GM12878 (cell line): ENCODE measurements at regions not wholly inside any gene's neighbourhood (a gene's known extent, or its start where the extent isn't known, plus 50 kb on each side); places are given as distances from the start of the nearest gene placed in this dataset.

Source experiments
- ATAC-seq: fragments of 200-7000 bp; cut with Tn5 transposase; 3 replicates; pipeline ENCODE4 v1.9.1; 2020; ENCODE audit warnings: mild to moderate bottlenecking, moderate library complexity
- BruUV-seq: library from RNA; stranded (reverse); fragments of 400-500 nt; replicated peaks from 2 replicates; lab custom pipeline; 2021; lab: Mats Ljungman, UMichigan
- CTCF ChIA-PET: fragments of 300-600 bp; sonication (Branson Sonifier 250); formaldehyde crosslinking; extraction: SDS; loops from one replicate; lab custom pipeline; 2021; ENCODE audit warnings: inconsistent platforms; lab: Yijun Ruan, JAX
- POLR2A ChIA-PET: fragments of 350-600 bp; formaldehyde crosslinking; extraction: SDS; loops from one replicate; lab custom pipeline; 2021; ENCODE audit warnings: inconsistent platforms; lab: Charles Lee
- RAD21 ChIA-PET: fragments of 300-600 bp; sonication (Branson Sonifier 250); formaldehyde crosslinking; loops from one replicate; lab custom pipeline; 2023; ENCODE audit warnings: antibody characterized with exemption; ENCODE audit not compliant: unreplicated experiment; lab: Charles Lee
- SMC1A ChIA-PET: fragments of 300-600 bp; sonication (Branson Sonifier 250); formaldehyde crosslinking; loops from one replicate; lab custom pipeline; 2023; ENCODE audit not compliant: unreplicated experiment, uncharacterized antibody; lab: Charles Lee
- DNase-seq: peaks from one replicate; pipeline ENCODE4 v3.0.0-alpha.2; 2011; ENCODE audit warnings: low read depth, low spot score
- FAIRE-seq: peaks from 3 replicates; lab custom pipeline; 2011; peaks lifted over from hg19 to GRCh38; lab: Jason Lieb, UNC
- H2AFZ ChIP-seq: 2 replicates; pipeline ENCODE4 v1.6.0; 2011; ENCODE audit warnings: low read depth, low read length, control low read depth; ENCODE audit not compliant: control insufficient read depth
- H3K27ac ChIP-seq: 2 replicates; pipeline ENCODE4 v1.5.1; 2011; ENCODE audit warnings: control low read depth; ENCODE audit not compliant: control insufficient read depth, insufficient read depth
- H3K27me3 ChIP-seq, 2 experiments: replicated peaks in 1 of 2; 2 replicates each; pipeline versions ENCODE4 v1.6.0 to v1.6.1; 2011; ENCODE audit warnings: low read length in 1 of 2; ENCODE audit not compliant: control insufficient read depth in 2 of 2, insufficient read depth in 2 of 2
- H3K36me3 ChIP-seq, 2 experiments: 2 replicates each; pipeline ENCODE4 v1.5.1; 2011; ENCODE audit warnings: low read length in 1 of 2; ENCODE audit not compliant: control insufficient read depth in 2 of 2, insufficient read depth in 2 of 2
- H3K4me1 ChIP-seq: 2 replicates; pipeline ENCODE4 v1.6.1; 2011; ENCODE audit warnings: mild to moderate bottlenecking, low read length, moderate library complexity, mixed read lengths; ENCODE audit not compliant: control insufficient read depth, insufficient read depth
- H3K4me2 ChIP-seq: 2 replicates; pipeline ENCODE4 v1.6.0; 2011; ENCODE audit warnings: control low read depth; ENCODE audit not compliant: control insufficient read depth, insufficient read depth
- H3K4me3 ChIP-seq: fragments of 200-600 bp; sonication (generic); 2 replicates; pipeline ENCODE4 v1.5.1; 2016
- H3K79me2 ChIP-seq: 2 replicates; pipeline ENCODE4 v1.6.0; 2011; ENCODE audit warnings: low read length; ENCODE audit not compliant: control insufficient read depth, insufficient read depth
- H3K9ac ChIP-seq: 2 replicates; pipeline ENCODE4 v1.8.0; 2011; ENCODE audit warnings: low read length, control low read depth, mixed read lengths; ENCODE audit not compliant: control insufficient read depth, insufficient read depth
- H3K9me3 ChIP-seq: replicated peaks from 3 replicates; pipeline ENCODE4 v1.5.1; 2011; ENCODE audit warnings: mild to moderate bottlenecking, low read length; ENCODE audit not compliant: control insufficient read depth, insufficient read depth
- H4K20me1 ChIP-seq: 2 replicates; pipeline ENCODE4 v1.6.0; 2011; ENCODE audit not compliant: control insufficient read depth, insufficient read depth
- CHD2 ChIP-seq: IDR thresholded peaks from 2 replicates; pipeline ENCODE4 v1.6.1; 2011; ENCODE audit warnings: low read depth, low read length, improper control_type of control experiment, borderline replicate concordance
- HDGF ChIP-seq: fragments of 450-650 bp; IDR thresholded peaks from 2 replicates; pipeline ENCODE4 v1.6.1; 2016; ENCODE audit warnings: antibody characterized with exemption
- IRF4 ChIP-seq: IDR thresholded peaks from 2 replicates; pipeline ENCODE4 v1.6.1; 2011; ENCODE audit warnings: low read depth, low read length
- KLF5 ChIP-seq: fragments of 450-650 bp; IDR thresholded peaks from 2 replicates; pipeline ENCODE4 v1.6.1; 2014; ENCODE audit warnings: mild to moderate bottlenecking; ENCODE audit not compliant: partially characterized antibody
- MTA2 ChIP-seq: fragments of 450-650 bp; IDR thresholded peaks from 2 replicates; pipeline ENCODE4 v1.6.1; 2016; ENCODE audit warnings: low read depth, mild to moderate bottlenecking, moderate library complexity
- NFIC ChIP-seq: IDR thresholded peaks from 2 replicates; pipeline ENCODE4 v1.6.1; 2012; ENCODE audit warnings: low read depth, mild to moderate bottlenecking, inconsistent platforms, low read length, moderate library complexity
- NFYA ChIP-seq: IDR thresholded peaks from 2 replicates; pipeline ENCODE4 v1.6.1; 2011; ENCODE audit warnings: low read depth, mild to moderate bottlenecking, low read length, improper control_type of control experiment, borderline replicate concordance
- NRF1 ChIP-seq: conservative IDR thresholded peaks from 2 replicates; pipeline ENCODE4 v1.6.1; 2011; ENCODE audit warnings: mild to moderate bottlenecking, low read depth, low read length, improper control_type of control experiment
- RCOR1 ChIP-seq: conservative IDR thresholded peaks from 2 replicates; pipeline ENCODE4 v1.6.1; 2012; ENCODE audit warnings: low read depth, low read length, improper control_type of control experiment
- RUNX3 ChIP-seq: IDR thresholded peaks from 2 replicates; pipeline ENCODE4 v1.6.1; 2012; ENCODE audit warnings: low read length, inconsistent platforms
- SIX5 ChIP-seq: IDR thresholded peaks from 2 replicates; pipeline ENCODE4 v1.6.1; 2011; ENCODE audit warnings: mild to moderate bottlenecking, low read depth, low read length, moderate library complexity; ENCODE audit not compliant: severe bottlenecking
- TCF12 ChIP-seq: IDR thresholded peaks from 2 replicates; pipeline ENCODE4 v1.6.1; 2011; ENCODE audit warnings: low read depth, mild to moderate bottlenecking, low read length
- ZZZ3 ChIP-seq: IDR thresholded peaks from 2 replicates; pipeline ENCODE4 v1.6.1; 2011; ENCODE audit warnings: low read depth; ENCODE audit not compliant: control insufficient read depth, insufficient read length
- WGBS: methylation state at CpG from one replicate; pipeline ENCODE4 v1.1.6; 2016; ENCODE audit warnings: low lambda C conversion rate; ENCODE audit not compliant: insufficient replicate concordance, insufficient coverage; ENCODE audit errors: missing lambda C conversion rate; 5-methylcytosine and 5-hydroxymethylcytosine counted together
- in situ Hi-C: fragments of 300-500 bp; cut with MboI; formaldehyde crosslinking; loops from 9 replicates; pipeline ENCODE4 v1.14.3; 2018; ENCODE audit warnings: mixed read lengths
- intact Hi-C: fragments of 100-400 bp; cut with micrococcal nuclease; formaldehyde crosslinking; loops from one replicate; pipeline ENCODE4 v1.14.2; 2022; ENCODE audit not compliant: unreplicated experiment
- TF ChIP-seq, protein P1 (sequence below): fragments of 450-650 bp; formaldehyde crosslinking; IDR thresholded peaks from 2 replicates; pipeline ENCODE4 v1.4.0; 2020; ENCODE audit warnings: mild to moderate bottlenecking, moderate library complexity
- TF ChIP-seq, protein P2 (sequence below): IDR thresholded peaks from 2 replicates; pipeline ENCODE4 v1.6.1; 2012; ENCODE audit warnings: low read depth, low read length, improper control_type of control experiment
- TF ChIP-seq, protein P3 (sequence below): fragments of 450-650 bp; IDR thresholded peaks from 2 replicates; pipeline ENCODE4 v1.6.1; 2017; ENCODE audit warnings: mild to moderate bottlenecking, moderate library complexity

DNA sequence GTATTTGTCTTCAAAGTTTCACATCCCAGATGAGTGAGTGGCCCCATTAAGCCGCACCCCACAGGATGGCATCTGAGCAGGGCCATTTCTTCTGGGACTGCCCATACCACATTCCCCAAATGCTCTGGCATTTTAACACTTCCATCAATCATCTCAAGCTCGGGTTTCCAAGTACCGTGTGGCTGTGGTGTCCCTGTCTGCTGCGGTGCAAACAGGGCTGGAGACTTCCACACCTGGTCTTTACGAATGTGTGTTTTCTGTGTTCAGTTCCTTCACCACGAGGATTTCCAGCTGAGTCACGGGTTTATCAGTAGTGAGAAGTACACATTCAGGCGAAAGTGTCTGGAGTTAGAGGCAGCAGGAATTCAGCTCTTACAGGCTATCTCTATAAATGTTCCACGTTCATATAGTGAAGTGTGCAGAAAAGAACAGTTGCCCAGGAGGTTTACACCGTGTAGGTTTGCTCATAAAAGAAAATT is 195.2 kb downstream of the RHOU start (continued):
- TF ChIP-seq, protein P1, sequence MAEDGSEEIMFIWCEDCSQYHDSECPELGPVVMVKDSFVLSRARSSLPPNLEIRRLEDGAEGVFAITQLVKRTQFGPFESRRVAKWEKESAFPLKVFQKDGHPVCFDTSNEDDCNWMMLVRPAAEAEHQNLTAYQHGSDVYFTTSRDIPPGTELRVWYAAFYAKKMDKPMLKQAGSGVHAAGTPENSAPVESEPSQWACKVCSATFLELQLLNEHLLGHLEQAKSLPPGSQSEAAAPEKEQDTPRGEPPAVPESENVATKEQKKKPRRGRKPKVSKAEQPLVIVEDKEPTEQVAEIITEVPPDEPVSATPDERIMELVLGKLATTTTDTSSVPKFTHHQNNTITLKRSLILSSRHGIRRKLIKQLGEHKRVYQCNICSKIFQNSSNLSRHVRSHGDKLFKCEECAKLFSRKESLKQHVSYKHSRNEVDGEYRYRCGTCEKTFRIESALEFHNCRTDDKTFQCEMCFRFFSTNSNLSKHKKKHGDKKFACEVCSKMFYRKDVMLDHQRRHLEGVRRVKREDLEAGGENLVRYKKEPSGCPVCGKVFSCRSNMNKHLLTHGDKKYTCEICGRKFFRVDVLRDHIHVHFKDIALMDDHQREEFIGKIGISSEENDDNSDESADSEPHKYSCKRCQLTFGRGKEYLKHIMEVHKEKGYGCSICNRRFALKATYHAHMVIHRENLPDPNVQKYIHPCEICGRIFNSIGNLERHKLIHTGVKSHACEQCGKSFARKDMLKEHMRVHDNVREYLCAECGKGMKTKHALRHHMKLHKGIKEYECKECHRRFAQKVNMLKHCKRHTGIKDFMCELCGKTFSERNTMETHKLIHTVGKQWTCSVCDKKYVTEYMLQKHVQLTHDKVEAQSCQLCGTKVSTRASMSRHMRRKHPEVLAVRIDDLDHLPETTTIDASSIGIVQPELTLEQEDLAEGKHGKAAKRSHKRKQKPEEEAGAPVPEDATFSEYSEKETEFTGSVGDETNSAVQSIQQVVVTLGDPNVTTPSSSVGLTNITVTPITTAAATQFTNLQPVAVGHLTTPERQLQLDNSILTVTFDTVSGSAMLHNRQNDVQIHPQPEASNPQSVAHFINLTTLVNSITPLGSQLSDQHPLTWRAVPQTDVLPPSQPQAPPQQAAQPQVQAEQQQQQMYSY: no peak
- TF ChIP-seq NFIC: no peak
- TF ChIP-seq NFYA: no peak
- TF ChIP-seq RUNX3: no peak
- TF ChIP-seq KLF5: no peak
- TF ChIP-seq, protein P2, sequence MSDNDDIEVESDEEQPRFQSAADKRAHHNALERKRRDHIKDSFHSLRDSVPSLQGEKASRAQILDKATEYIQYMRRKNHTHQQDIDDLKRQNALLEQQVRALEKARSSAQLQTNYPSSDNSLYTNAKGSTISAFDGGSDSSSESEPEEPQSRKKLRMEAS: no peak
- no peak for TF ChIP-seq CHD2
- TF ChIP-seq ZZZ3: no peak

DNA sequence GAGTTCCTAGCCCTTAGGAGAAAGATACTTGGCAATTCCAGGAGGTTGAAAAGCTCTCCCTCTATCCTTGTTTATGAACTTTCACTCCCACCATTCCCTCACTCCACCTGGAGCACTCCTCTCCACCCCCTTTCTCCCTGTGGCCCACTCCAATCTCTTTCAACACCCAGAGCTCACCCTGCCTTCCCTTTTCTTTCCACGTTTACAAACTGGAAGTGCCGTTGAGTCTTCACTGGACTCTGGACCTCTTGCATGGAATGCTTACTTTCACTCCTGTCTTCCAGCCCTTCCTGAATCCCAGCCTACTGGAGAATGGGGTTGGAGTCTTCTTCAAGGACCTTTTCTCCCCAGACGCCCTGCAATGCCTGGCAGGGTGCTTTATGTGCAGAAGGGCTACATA is 198.5 kb downstream of the RHOU start:
- Histone ChIP-seq H3K4me2 (no peak overlapping the region), H4K20me1 (no peaks in the 10 kb centered on the region), H3K36me3 (no peaks in the 10 kb centered on the region), H3K27me3 (no peaks in the 10 kb centered on the region; a peak in 2 of 4 replicates), H3K9me3 (no peaks in the 10 kb centered on the region; the same call in 1 of the 3 replicates), H2AFZ (no peak overlapping the region), H3K79me2 (no peaks in the 10 kb centered on the region), H3K9ac (no peak overlapping the region), H3K4me1 (no peaks in the 10 kb centered on the region), H3K27ac (no peak overlapping the region), H3K4me3 (no peak overlapping the region)
- ATAC-seq: no peak
- no peak for DNase-seq
- ChIA-PET CTCF (no interaction called here), SMC1A (no interaction called here), POLR2A (no interaction called here), RAD21 (no interaction called here)
- no peak for FAIRE-seq
- 14% methylated on average over 3 of the region's 3 CpGs for WGBS
- in situ Hi-C loops: no loop called here
- no TSS peak for BruUV-seq
- intact Hi-C loops: no loop called here
- TF ChIP-seq SIX5 (no peak), MTA2 (no peak), IRF4 (no peak), RCOR1 (no peak), ZZZ3 (no peak), NRF1 (no peak), HDGF (no peak), TCF12 (no peak)
- TF ChIP-seq, protein P3, sequence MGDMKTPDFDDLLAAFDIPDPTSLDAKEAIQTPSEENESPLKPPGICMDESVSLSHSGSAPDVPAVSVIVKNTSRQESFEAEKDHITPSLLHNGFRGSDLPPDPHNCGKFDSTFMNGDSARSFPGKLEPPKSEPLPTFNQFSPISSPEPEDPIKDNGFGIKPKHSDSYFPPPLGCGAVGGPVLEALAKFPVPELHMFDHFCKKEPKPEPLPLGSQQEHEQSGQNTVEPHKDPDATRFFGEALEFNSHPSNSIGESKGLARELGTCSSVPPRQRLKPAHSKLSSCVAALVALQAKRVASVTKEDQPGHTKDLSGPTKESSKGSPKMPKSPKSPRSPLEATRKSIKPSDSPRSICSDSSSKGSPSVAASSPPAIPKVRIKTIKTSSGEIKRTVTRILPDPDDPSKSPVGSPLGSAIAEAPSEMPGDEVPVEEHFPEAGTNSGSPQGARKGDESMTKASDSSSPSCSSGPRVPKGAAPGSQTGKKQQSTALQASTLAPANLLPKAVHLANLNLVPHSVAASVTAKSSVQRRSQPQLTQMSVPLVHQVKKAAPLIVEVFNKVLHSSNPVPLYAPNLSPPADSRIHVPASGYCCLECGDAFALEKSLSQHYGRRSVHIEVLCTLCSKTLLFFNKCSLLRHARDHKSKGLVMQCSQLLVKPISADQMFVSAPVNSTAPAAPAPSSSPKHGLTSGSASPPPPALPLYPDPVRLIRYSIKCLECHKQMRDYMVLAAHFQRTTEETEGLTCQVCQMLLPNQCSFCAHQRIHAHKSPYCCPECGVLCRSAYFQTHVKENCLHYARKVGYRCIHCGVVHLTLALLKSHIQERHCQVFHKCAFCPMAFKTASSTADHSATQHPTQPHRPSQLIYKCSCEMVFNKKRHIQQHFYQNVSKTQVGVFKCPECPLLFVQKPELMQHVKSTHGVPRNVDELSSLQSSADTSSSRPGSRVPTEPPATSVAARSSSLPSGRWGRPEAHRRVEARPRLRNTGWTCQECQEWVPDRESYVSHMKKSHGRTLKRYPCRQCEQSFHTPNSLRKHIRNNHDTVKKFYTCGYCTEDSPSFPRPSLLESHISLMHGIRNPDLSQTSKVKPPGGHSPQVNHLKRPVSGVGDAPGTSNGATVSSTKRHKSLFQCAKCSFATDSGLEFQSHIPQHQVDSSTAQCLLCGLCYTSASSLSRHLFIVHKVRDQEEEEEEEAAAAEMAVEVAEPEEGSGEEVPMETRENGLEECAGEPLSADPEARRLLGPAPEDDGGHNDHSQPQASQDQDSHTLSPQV: no peak
